K562 (cell line): ENCODE measurements at regions not wholly inside any gene's neighbourhood (a gene's known extent, or its start where the extent isn't known, plus 50 kb on each side); places are given as distances from the start of the nearest gene placed in this dataset.

Source experiments
- ATAC-seq: fragments of 200-7000 bp; cut with Tn5 transposase; 3 replicates; pipeline ENCODE4 v1.9.1; 2020; ENCODE audit warnings: moderate library complexity
- BruUV-seq: library from RNA; stranded (reverse); fragments of 400-500 nt; replicated peaks from 2 replicates; lab custom pipeline; 2021; lab: Mats Ljungman, UMichigan
- CTCF ChIA-PET: fragments of 300-600 bp; formaldehyde crosslinking; extraction: SDS; loops from one replicate; lab custom pipeline; 2021; ENCODE audit warnings: low intra/inter-chr PET ratio; lab: Yijun Ruan, JAX
- POLR2A ChIA-PET: fragments of 300-600, 350-650 bp; sonication (Branson Sonifier 250); formaldehyde crosslinking; extraction: SDS; loops from one replicate; lab custom pipeline; 2021; ENCODE audit warnings: antibody characterized with exemption, inconsistent platforms; lab: Yijun Ruan, JAX
- DNase-seq, 4 experiments: peaks; one replicate each; pipeline versions ENCODE4 v3.0.0 to v3.0.0-alpha.2; 2011 to 2018; ENCODE audit warnings: low spot score in 3 of 4, mixed read lengths in 3 of 4; ENCODE audit errors: extremely low read depth in 1 of 4
- FAIRE-seq: peaks from 2 replicates; lab custom pipeline; 2011; peaks lifted over from hg19 to GRCh38; lab: Jason Lieb, UNC
- H2AFZ ChIP-seq: 2 replicates; pipeline ENCODE4 v1.6.0; 2011; ENCODE audit warnings: low read depth, low read length, control low read depth, inconsistent platforms
- H3K27ac ChIP-seq: fragments of 200-600 bp; 3 replicates; pipeline ENCODE4 v1.8.0; 2011; ENCODE audit warnings: low read depth, mild to moderate bottlenecking, control low read depth, inconsistent platforms, low read length, moderate library complexity, mixed read lengths; ENCODE audit errors: extremely low read depth
- H3K27me3 ChIP-seq, 2 experiments: fragments of 300-600 bp in 1 of 2; 2 replicates in 1 of 2; 3 replicates in 1 of 2; pipeline versions ENCODE4 v1.6.0 to v1.8.0; 2011; ENCODE audit warnings: inconsistent platforms in 2 of 2, low read length in 2 of 2, mild to moderate bottlenecking in 1 of 2, mixed read lengths in 1 of 2, moderate library complexity in 1 of 2; ENCODE audit not compliant: control insufficient read depth in 2 of 2, insufficient read depth in 2 of 2
- H3K36me3 ChIP-seq: fragments of 300-600 bp; 3 replicates; pipeline ENCODE4 v1.8.0; 2011; ENCODE audit warnings: mild to moderate bottlenecking, low read length, inconsistent platforms; ENCODE audit not compliant: control insufficient read depth, insufficient read depth
- H3K4me1 ChIP-seq, 2 experiments: fragments of 200-600 bp in 1 of 2; replicated peaks in 1 of 2; 2 replicates in 1 of 2; 3 replicates in 1 of 2; pipeline versions ENCODE4 v1.5.1 to v1.8.0; 2011; ENCODE audit warnings: inconsistent platforms in 2 of 2, low read length in 2 of 2, mild to moderate bottlenecking in 1 of 2, mixed read lengths in 1 of 2, moderate library complexity in 1 of 2; ENCODE audit not compliant: control insufficient read depth in 2 of 2, insufficient read depth in 2 of 2
- H3K4me2 ChIP-seq: 2 replicates; pipeline ENCODE4 v1.6.1; 2011; ENCODE audit warnings: low read length, control low read depth, inconsistent platforms, mixed read lengths; ENCODE audit not compliant: insufficient read depth
- H3K4me3 ChIP-seq: fragments of 200-600 bp; sonication (generic), shearing (Covaris generic); 2 replicates; pipeline ENCODE4 v1.5.1; 2016; ENCODE audit warnings: control low read depth, inconsistent platforms
- H3K79me2 ChIP-seq: fragments of 200-600 bp; 3 replicates; pipeline ENCODE4 v1.8.0; 2011; ENCODE audit warnings: low read length, inconsistent platforms; ENCODE audit not compliant: control insufficient read depth, insufficient read depth
- H3K9ac ChIP-seq, 2 experiments: 2 replicates each; pipeline versions ENCODE4 v1.6.0 to v1.6.1; 2011; ENCODE audit warnings: low read depth in 2 of 2, low read length in 2 of 2, control low read depth in 1 of 2, inconsistent platforms in 1 of 2, mild to moderate bottlenecking in 1 of 2, mixed read lengths in 1 of 2; ENCODE audit not compliant: insufficient read depth in 1 of 2
- H3K9me1 ChIP-seq: one replicate; pipeline ENCODE4 v1.6.0; 2011; ENCODE audit warnings: inconsistent platforms, mild to moderate bottlenecking, low read length, moderate library complexity; ENCODE audit not compliant: control insufficient read depth, insufficient read depth
- H3K9me3 ChIP-seq: replicated peaks from 2 replicates; pipeline ENCODE4 v1.5.1; 2011; ENCODE audit warnings: low read depth, low read length, inconsistent platforms; ENCODE audit not compliant: control insufficient read depth, insufficient read depth
- H4K20me1 ChIP-seq: replicated peaks from 2 replicates; pipeline ENCODE4 v1.6.1; 2011; ENCODE audit warnings: low read length, inconsistent platforms, mixed read lengths; ENCODE audit not compliant: control insufficient read depth, insufficient read depth
- CBFB ChIP-seq: sonication (generic); formaldehyde crosslinking; IDR thresholded peaks from 2 replicates; pipeline ENCODE4 v1.4.0; 2020; ENCODE audit warnings: mild to moderate bottlenecking, missing genetic modification reagents
- CREB1 ChIP-seq, 2 experiments: sonication (generic) in 1 of 2; formaldehyde crosslinking in 1 of 2; IDR thresholded peaks; 2 replicates each; pipeline versions ENCODE4 v1.6.1 to v1.8.0; 2012 to 2022; ENCODE audit warnings: inconsistent platforms in 1 of 2, mild to moderate bottlenecking in 1 of 2, missing genetic modification reagents in 1 of 2, moderate library complexity in 1 of 2
- CREB3 ChIP-seq: fragments of 450-650 bp; conservative IDR thresholded peaks from 2 replicates; pipeline ENCODE4 v1.6.1; 2016; ENCODE audit warnings: missing genetic modification characterization, low read depth, mild to moderate bottlenecking, missing compliant biosample characterization, moderate library complexity
- ESRRA ChIP-seq: fragments of 450-650 bp; IDR thresholded peaks from 2 replicates; pipeline ENCODE4 v1.6.1; 2014; ENCODE audit warnings: low read depth, mild to moderate bottlenecking, moderate library complexity, borderline replicate concordance
- GTF2F1 ChIP-seq: IDR thresholded peaks from 2 replicates; pipeline ENCODE4 v1.6.1; 2011; ENCODE audit warnings: low read depth, low read length, improper control_type of control experiment
- KAT8 ChIP-seq: fragments of 450-650 bp; IDR thresholded peaks from 2 replicates; pipeline ENCODE4 v1.6.1; 2016; ENCODE audit warnings: low read depth, mild to moderate bottlenecking
- KLF10 ChIP-seq: fragments of 250-450 bp; sonication (Bioruptor Pico); IDR thresholded peaks from 2 replicates; pipeline ENCODE4 v1.6.1; 2021; ENCODE audit warnings: matching md5 sums
- NFE2L1 ChIP-seq: fragments of 450-650 bp; IDR thresholded peaks from 2 replicates; pipeline ENCODE4 v1.6.1; 2016; ENCODE audit warnings: missing genetic modification characterization, low read depth, mild to moderate bottlenecking, missing compliant biosample characterization, moderate library complexity, borderline replicate concordance
- OTX1 ChIP-seq: fragments of 450-650 bp; formaldehyde crosslinking; IDR thresholded peaks from 2 replicates; pipeline ENCODE4 v1.4.0; 2022; ENCODE audit warnings: mild to moderate bottlenecking
- POLR3G ChIP-seq: IDR thresholded peaks from 2 replicates; pipeline ENCODE4 v1.6.1; 2011; ENCODE audit not compliant: insufficient read length, insufficient replicate concordance; ENCODE audit errors: extremely low read depth
- RBM15 ChIP-seq: fragments of 200-400 bp; formaldehyde crosslinking; IDR thresholded peaks from 2 replicates; pipeline ENCODE4 v1.6.1; 2018; ENCODE audit warnings: mild to moderate bottlenecking, low read length, moderate library complexity; ENCODE audit not compliant: insufficient read depth
- RBM22 ChIP-seq: fragments of 200-400 bp; formaldehyde crosslinking; IDR thresholded peaks from 2 replicates; pipeline ENCODE4 v1.6.1; 2018; ENCODE audit warnings: low read length, low read depth; ENCODE audit not compliant: poor library complexity, severe bottlenecking
- ZBTB17 ChIP-seq: fragments of 450-650 bp; formaldehyde crosslinking; IDR thresholded peaks from 2 replicates; pipeline ENCODE4 v1.4.0; 2020; ENCODE audit warnings: mild to moderate bottlenecking
- ZBTB9 ChIP-seq: fragments of 450-650 bp; formaldehyde crosslinking; IDR thresholded peaks from 2 replicates; pipeline ENCODE4 v1.4.0; 2020; ENCODE audit warnings: mild to moderate bottlenecking, moderate library complexity
- ZNF124 ChIP-seq: sonication (generic); formaldehyde crosslinking; IDR thresholded peaks from 2 replicates; pipeline ENCODE4 v1.8.1; 2022; ENCODE audit warnings: missing genetic modification reagents
- ZNF239 ChIP-seq: fragments of 250-450 bp; sonication (Bioruptor Pico); IDR thresholded peaks from 2 replicates; pipeline ENCODE4 v1.4.0; 2020; ENCODE audit warnings: mild to moderate bottlenecking
- ZNF282 ChIP-seq: sonication (generic); formaldehyde crosslinking; IDR thresholded peaks from 2 replicates; pipeline ENCODE4 v1.8.1; 2023; ENCODE audit warnings: missing genetic modification reagents
- ZNF444 ChIP-seq: fragments of 250-450 bp; sonication (Bioruptor Pico); IDR thresholded peaks from 2 replicates; pipeline ENCODE4 v1.4.0; 2020; ENCODE audit warnings: mild to moderate bottlenecking, moderate library complexity
- WGBS: fragments of 100-300 bp; shearing (Covaris generic); methylation state at CpG from one replicate; pipeline ENCODE4 v1.1.6; 2016; ENCODE audit warnings: low coverage, mixed read lengths; ENCODE audit not compliant: insufficient coverage; ENCODE audit errors: missing lambda C conversion rate; 5-methylcytosine and 5-hydroxymethylcytosine counted together
- in situ Hi-C: fragments of 300-500 bp; cut with MboI; formaldehyde crosslinking; loops from 4 replicates; pipeline ENCODE4 v1.15.0; 2018; ENCODE audit warnings: inconsistent platforms, mixed read lengths
- intact Hi-C: fragments of 100-400 bp; cut with micrococcal nuclease; formaldehyde crosslinking; loops from 2 replicates; pipeline ENCODE4 v1.14.2; 2022
- TF ChIP-seq, protein P1 (sequence below): sonication (generic); formaldehyde crosslinking; IDR thresholded peaks from 2 replicates; pipeline ENCODE4 v1.4.0; 2020; ENCODE audit warnings: mild to moderate bottlenecking, missing genetic modification reagents

GRCh38 chr16:65524997-65525396, 403.1 kb upstream of the CDH11 start:
- FAIRE-seq, result no peak
- ATAC-seq, result no peak
- Histone ChIP-seq H3K79me2 (no peaks in the 10 kb centered on the region), H3K4me2 (no peak overlapping the region), H3K27ac (no peak overlapping the region), H3K9ac (no peak overlapping the region), H2AFZ (no peak overlapping the region)
- in situ Hi-C loops, result no loop called here
- no peak for DNase-seq
- POLR2A ChIA-PET, result interaction anchor here (0.6 kb wide), 1 partner anchor 148 kb away, joined by 5 read pairs; no protein-coding TSS in a partner anchor
- 2% methylated on average over 7 of the region's 8 CpGs for WGBS
- TF ChIP-seq, protein P1, sequence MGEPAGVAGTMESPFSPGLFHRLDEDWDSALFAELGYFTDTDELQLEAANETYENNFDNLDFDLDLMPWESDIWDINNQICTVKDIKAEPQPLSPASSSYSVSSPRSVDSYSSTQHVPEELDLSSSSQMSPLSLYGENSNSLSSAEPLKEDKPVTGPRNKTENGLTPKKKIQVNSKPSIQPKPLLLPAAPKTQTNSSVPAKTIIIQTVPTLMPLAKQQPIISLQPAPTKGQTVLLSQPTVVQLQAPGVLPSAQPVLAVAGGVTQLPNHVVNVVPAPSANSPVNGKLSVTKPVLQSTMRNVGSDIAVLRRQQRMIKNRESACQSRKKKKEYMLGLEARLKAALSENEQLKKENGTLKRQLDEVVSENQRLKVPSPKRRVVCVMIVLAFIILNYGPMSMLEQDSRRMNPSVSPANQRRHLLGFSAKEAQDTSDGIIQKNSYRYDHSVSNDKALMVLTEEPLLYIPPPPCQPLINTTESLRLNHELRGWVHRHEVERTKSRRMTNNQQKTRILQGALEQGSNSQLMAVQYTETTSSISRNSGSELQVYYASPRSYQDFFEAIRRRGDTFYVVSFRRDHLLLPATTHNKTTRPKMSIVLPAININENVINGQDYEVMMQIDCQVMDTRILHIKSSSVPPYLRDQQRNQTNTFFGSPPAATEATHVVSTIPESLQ, result no peak
- TF ChIP-seq ZNF444, result no peak
- TF ChIP-seq RBM22, result no peak
- no peak for TF ChIP-seq ZNF124 (CRISPR knock-in tag)
- TF ChIP-seq NFE2L1 (tag), result no peak
- no peak for TF ChIP-seq RBM15
- TF ChIP-seq ZNF239 (CRISPR knock-in tag), result no peak
- no peak for TF ChIP-seq OTX1
- TF ChIP-seq GTF2F1, result no peak
- TF ChIP-seq ZBTB17 (CRISPR knock-in tag), result no peak
- TF ChIP-seq CBFB (CRISPR knock-in tag), result no peak
- TF ChIP-seq ZNF282 (CRISPR knock-in tag), result no peak
- no peak for TF ChIP-seq ESRRA
- no peak for TF ChIP-seq ZBTB9 (CRISPR knock-in tag)
- no peak for TF ChIP-seq KLF10 (CRISPR knock-in tag)
- TF ChIP-seq KAT8, result no peak
- no peak for TF ChIP-seq CREB3 (tag)
- no peak for TF ChIP-seq POLR3G
- TF ChIP-seq CREB1 (IDR thresholded peaks at IDR 0.05), result no peak
- TF ChIP-seq CREB1 (CRISPR knock-in tag; IDR thresholded peaks at IDR 0.05), result no peak
- TF ChIP-seq, all 486 proteins: peak for 0
- H4K20me1 ChIP-seq, result no peaks in the 10 kb centered on the region
- no peaks in the 10 kb centered on the region for H3K36me3 ChIP-seq
- H3K27me3 ChIP-seq, result no peaks in the 10 kb centered on the region
- CTCF ChIA-PET, result no interaction called here
- no peaks in the 10 kb centered on the region for H3K9me1 ChIP-seq
- BruUV-seq, result no TSS peak
- no peak overlapping the region for H3K4me3 ChIP-seq
- no peaks in the 10 kb centered on the region for H3K9me3 ChIP-seq
- H3K4me1 ChIP-seq, result no peaks in the 10 kb centered on the region
- intact Hi-C loops, result no loop called here
